ENCODE measurements at regions not wholly inside any gene's neighbourhood (a gene's known extent, or its start where the extent isn't known, plus 50 kb on each side); places are given as distances from the start of the nearest gene placed in this dataset.
"Not testable (repeated sequence)": the region's sequence is repeated elsewhere in the genome, so short reads cannot be mapped to it uniquely, and the experiment has no call there.

DNA sequence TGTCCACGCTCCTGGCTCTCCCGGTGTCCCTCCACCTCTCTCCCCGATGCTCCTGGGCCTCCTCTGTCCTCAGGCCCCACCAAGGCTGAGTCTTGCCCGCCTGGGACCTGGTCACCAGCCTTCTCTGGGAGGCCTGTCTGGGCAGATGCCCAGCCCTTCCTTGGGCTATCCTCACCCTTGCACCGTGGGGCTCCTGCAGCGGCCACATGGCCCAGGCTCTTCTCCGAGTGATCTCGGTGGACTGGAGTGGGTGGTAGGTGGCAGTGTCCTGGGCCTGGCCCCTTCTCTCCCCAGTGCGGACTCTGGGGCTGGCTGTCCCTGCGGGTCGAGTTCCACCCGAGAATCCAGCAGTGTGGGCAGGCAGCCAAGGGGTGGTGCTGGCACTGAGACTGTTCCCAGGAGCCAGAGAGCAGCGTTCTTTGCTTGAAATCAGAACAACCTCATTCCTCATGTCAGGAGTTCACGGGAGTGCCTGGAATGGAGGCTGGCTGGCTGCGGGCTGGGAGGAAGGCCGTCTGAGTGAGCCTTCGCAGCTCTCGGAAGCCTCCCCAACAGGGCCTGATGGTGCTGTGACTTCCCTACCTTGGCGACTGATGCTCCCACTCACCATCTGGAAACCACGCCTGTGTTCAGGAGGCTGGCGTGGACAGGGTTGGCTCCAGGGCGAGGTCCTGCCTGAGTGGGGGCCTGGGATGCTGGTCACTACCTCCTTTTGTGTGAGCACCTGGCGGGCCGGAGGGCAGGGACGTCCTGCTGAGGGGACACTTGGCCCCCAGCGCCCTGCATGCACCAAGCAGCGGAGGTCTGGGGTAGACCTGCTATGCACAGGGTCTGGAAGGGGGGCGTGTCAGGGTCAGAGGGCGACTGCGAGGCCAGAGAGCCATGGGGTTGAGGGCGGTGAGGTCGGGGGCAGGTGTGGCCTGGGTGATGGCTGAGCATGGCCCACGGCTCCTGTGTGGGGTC, 113.9 kb downstream of the TMEM121 start:
- not testable (repeated sequence) for H3K27me3 ChIP-seq (ENCODE audit: control insufficient read depth, insufficient read depth, low read length); H3K27ac ChIP-seq (ENCODE audit: low read length); DNase-seq; H3K36me3 ChIP-seq (ENCODE audit: control insufficient read depth, insufficient read depth, low read length); H3K4me3 ChIP-seq (ENCODE audit: low read length); H3K4me1 ChIP-seq (ENCODE audit: control insufficient read depth, insufficient read depth, low read length)
- H3K9me3 ChIP-seq (ENCODE audit: control insufficient read depth, low read depth, low read length), result peaks cover 25% of the 10 kb centered on the region
- WGBS (ENCODE audit: insufficient coverage, low lambda C conversion rate), result no CpG with 5 or more reads among the region's 33 CpGs

- Histone ChIP-seq H3K4me1 (ENCODE audit: control insufficient read depth, insufficient read depth, low read length) (no peaks in the 10 kb centered on the region), H3K9me3 (ENCODE audit: control insufficient read depth, low read depth, low read length) (peaks cover 20% of the 10 kb centered on the region), H3K27me3 (ENCODE audit: control insufficient read depth, insufficient read depth, low read length) (no peaks in the 10 kb centered on the region), H3K27ac (ENCODE audit: low read length) (no peak overlapping the region), H3K4me3 (ENCODE audit: low read length) (no peak overlapping the region), H3K36me3 (ENCODE audit: control insufficient read depth, insufficient read depth, low read length) (no peaks in the 10 kb centered on the region)
- WGBS (ENCODE audit: insufficient coverage, low lambda C conversion rate), result 86% methylated on average over 1 of the region's 17 CpGs
- no peak for DNase-seq
Measured at GRCh38 chr14:105641075-105641937, 114.9 kb downstream of the TMEM121 start.

DNA sequence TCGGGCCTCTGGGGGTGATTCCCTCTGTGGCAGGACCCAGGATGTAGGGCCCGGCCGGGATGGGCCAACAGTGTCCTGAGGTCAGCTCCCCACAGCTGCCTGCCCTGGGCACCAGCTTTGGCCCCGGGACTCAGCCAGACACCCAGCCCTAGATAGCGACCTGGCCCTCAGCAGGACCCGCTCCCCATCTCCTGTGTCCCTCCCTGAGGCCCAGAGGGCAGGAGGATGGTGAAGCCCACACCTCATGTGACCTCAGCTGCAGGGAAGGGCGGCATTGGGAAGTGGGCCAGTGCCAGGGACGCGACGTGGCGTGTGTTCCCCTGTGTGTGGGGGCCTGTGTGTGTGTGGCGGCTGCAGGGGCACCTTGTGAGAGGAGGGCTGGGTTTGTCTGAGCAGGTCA, 115.6 kb downstream of the TMEM121 start:
- DNase-seq; H3K36me3 ChIP-seq (ENCODE audit: control insufficient read depth, insufficient read depth, low read length); H3K27me3 ChIP-seq (ENCODE audit: control insufficient read depth, insufficient read depth, low read length); H3K4me1 ChIP-seq (ENCODE audit: control insufficient read depth, insufficient read depth, low read length); H3K27ac ChIP-seq (ENCODE audit: low read length); H3K4me3 ChIP-seq (ENCODE audit: low read length): not testable (repeated sequence)
- no CpG with 5 or more reads among the region's 12 CpGs for WGBS (ENCODE audit: insufficient coverage, low lambda C conversion rate)
- H3K9me3 ChIP-seq (ENCODE audit: control insufficient read depth, low read depth, low read length), result peaks cover 26% of the 10 kb centered on the region

GRCh38 chr14:105642486-105642885, 116.1 kb downstream of the TMEM121 start:
- not testable (repeated sequence) for H3K36me3 ChIP-seq (ENCODE audit: control insufficient read depth, insufficient read depth, low read length); DNase-seq; H3K4me3 ChIP-seq (ENCODE audit: low read length); H3K27ac ChIP-seq (ENCODE audit: low read length); H3K27me3 ChIP-seq (ENCODE audit: control insufficient read depth, insufficient read depth, low read length); H3K4me1 ChIP-seq (ENCODE audit: control insufficient read depth, insufficient read depth, low read length)
- no CpG with 5 or more reads among the region's 19 CpGs for WGBS (ENCODE audit: insufficient coverage, low lambda C conversion rate)
- H3K9me3 ChIP-seq (ENCODE audit: control insufficient read depth, low read depth, low read length), result peaks cover 25% of the 10 kb centered on the region

DNA sequence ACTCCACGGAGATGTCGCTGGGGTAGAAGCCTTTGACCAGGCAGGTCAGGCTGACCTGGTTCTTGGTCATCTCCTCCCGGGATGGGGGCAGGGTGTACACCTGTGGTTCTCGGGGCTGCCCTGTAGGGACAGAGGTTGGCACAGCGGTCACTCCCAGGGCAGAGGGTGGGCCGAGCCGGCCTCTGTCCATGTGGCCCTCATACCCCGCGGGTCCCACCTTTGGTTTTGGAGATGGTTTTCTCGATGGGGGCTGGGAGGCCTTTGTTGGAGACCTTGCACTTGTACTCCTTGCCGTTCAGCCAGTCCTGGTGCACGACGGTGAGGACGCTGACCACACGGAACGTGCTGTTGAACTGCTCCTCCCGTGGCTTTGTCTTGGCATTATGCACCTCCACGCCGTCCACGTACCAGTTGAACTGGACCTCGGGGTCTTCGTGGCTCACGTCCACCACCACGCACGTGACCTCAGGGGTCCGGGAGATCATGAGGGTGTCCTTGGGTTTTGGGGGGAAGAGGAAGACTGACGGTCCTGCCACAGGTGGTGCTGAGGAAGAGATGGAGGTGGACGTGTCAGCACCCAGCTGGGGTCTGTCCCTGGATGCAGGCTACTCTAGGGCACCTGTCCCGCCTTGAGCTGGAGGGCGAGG, 117.1 kb downstream of the TMEM121 start:
- not testable (repeated sequence) for H3K4me3 ChIP-seq (ENCODE audit: low read length); DNase-seq; H3K4me1 ChIP-seq (ENCODE audit: control insufficient read depth, insufficient read depth, low read length); H3K27ac ChIP-seq (ENCODE audit: low read length); H3K27me3 ChIP-seq (ENCODE audit: control insufficient read depth, insufficient read depth, low read length); H3K36me3 ChIP-seq (ENCODE audit: control insufficient read depth, insufficient read depth, low read length)
- peaks cover 32% of the 10 kb centered on the region for H3K9me3 ChIP-seq (ENCODE audit: control insufficient read depth, low read depth, low read length)
- WGBS (ENCODE audit: insufficient coverage, low lambda C conversion rate), result no CpG with 5 or more reads among the region's 30 CpGs

DNA sequence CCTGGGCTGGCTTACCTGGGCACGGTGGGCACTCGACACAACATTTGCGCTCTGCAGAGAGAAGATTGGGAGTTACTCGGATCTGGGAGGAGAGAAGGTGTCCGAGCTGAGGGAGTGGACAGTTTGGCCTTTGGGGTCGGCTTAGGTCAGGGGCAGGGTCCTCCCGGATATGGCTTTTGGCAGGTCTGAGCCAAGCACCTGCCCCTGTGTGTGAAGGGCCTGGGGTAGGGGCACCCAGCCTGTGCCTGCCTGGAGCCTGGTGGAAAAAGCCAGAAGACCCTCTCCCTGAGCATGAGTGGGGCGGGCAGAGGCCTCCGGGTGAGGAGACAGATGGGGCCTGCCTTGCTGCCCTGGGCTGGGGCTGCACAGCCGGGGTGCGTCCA, 117.7 kb downstream of the TMEM121 start:
- WGBS (ENCODE audit: insufficient coverage, low lambda C conversion rate), result no CpG with 5 or more reads among the region's 11 CpGs
- not testable (repeated sequence) for H3K4me1 ChIP-seq (ENCODE audit: control insufficient read depth, insufficient read depth, low read length); H3K27ac ChIP-seq (ENCODE audit: low read length); H3K36me3 ChIP-seq (ENCODE audit: control insufficient read depth, insufficient read depth, low read length); DNase-seq; H3K27me3 ChIP-seq (ENCODE audit: control insufficient read depth, insufficient read depth, low read length); H3K4me3 ChIP-seq (ENCODE audit: low read length)
- H3K9me3 ChIP-seq (ENCODE audit: control insufficient read depth, low read depth, low read length), result peaks cover 32% of the 10 kb centered on the region

GRCh38 chr14:105644457-105644856, 118.1 kb downstream of the TMEM121 start:
- H3K36me3 ChIP-seq (ENCODE audit: control insufficient read depth, insufficient read depth, low read length), result not testable (repeated sequence)

DNA sequence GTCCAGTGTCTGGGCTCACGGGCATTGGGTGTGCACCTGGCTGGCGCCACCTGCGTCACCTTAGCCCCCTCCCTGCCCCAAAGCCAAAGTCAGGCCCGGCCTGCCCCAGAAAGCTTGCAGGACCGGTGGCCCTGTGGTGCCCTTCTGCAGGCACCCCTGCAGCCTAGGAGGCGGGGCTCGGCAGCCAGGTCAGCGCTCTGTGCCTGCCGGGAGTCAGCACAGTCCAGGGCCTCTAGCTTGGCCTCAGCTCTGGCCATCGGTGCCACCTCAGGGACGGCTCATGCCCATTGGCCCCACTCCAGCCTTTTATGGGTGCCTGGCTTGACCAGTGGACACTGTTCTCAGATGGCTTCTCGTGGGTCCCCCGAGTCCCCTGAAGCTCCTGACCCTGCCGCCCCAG, 118.5 kb downstream of the TMEM121 start:
- not testable (repeated sequence) for DNase-seq; H3K4me3 ChIP-seq (ENCODE audit: low read length); H3K27ac ChIP-seq (ENCODE audit: low read length); H3K36me3 ChIP-seq (ENCODE audit: control insufficient read depth, insufficient read depth, low read length); H3K27me3 ChIP-seq (ENCODE audit: control insufficient read depth, insufficient read depth, low read length); H3K4me1 ChIP-seq (ENCODE audit: control insufficient read depth, insufficient read depth, low read length)
- no CpG with 5 or more reads among the region's 14 CpGs for WGBS (ENCODE audit: insufficient coverage, low lambda C conversion rate)
- peaks cover 32% of the 10 kb centered on the region for H3K9me3 ChIP-seq (ENCODE audit: control insufficient read depth, low read depth, low read length)

More at GRCh38 chr14:105644457-105644856, 118.1 kb downstream of the TMEM121 start:
- not testable (repeated sequence) for DNase-seq; H3K4me1 ChIP-seq (ENCODE audit: control insufficient read depth, insufficient read depth, low read length); H3K27me3 ChIP-seq (ENCODE audit: control insufficient read depth, insufficient read depth, low read length); H3K4me3 ChIP-seq (ENCODE audit: low read length); H3K27ac ChIP-seq (ENCODE audit: low read length)
- H3K9me3 ChIP-seq (ENCODE audit: control insufficient read depth, low read depth, low read length), result peaks cover 32% of the 10 kb centered on the region
- no CpG with 5 or more reads among the region's 19 CpGs for WGBS (ENCODE audit: insufficient coverage, low lambda C conversion rate)

GRCh38 chr14:105645389-105645788, 119.0 kb downstream of the TMEM121 start:
- H3K27me3 ChIP-seq (ENCODE audit: control insufficient read depth, insufficient read depth, low read length); H3K4me3 ChIP-seq (ENCODE audit: low read length); H3K36me3 ChIP-seq (ENCODE audit: control insufficient read depth, insufficient read depth, low read length): not testable (repeated sequence)

GRCh38 chr14:105646175-105646574, 119.8 kb downstream of the TMEM121 start:
- Histone ChIP-seq H3K27ac (ENCODE audit: low read length) (no peak overlapping the region), H3K9me3 (ENCODE audit: control insufficient read depth, low read depth, low read length) (peaks cover 25% of the 10 kb centered on the region), H3K27me3 (ENCODE audit: control insufficient read depth, insufficient read depth, low read length) (no peaks in the 10 kb centered on the region), H3K4me1 (ENCODE audit: control insufficient read depth, insufficient read depth, low read length) (no peaks in the 10 kb centered on the region), H3K36me3 (ENCODE audit: control insufficient read depth, insufficient read depth, low read length) (no peaks in the 10 kb centered on the region), H3K4me3 (ENCODE audit: low read length) (no peak overlapping the region)
- no CpG with 5 or more reads among the region's 5 CpGs for WGBS (ENCODE audit: insufficient coverage, low lambda C conversion rate)
- no peak for DNase-seq

More at GRCh38 chr14:105645389-105645788, 119.0 kb downstream of the TMEM121 start:
- no CpG with 5 or more reads among the region's 6 CpGs for WGBS (ENCODE audit: insufficient coverage, low lambda C conversion rate)
- not testable (repeated sequence) for H3K27ac ChIP-seq (ENCODE audit: low read length); DNase-seq; H3K4me1 ChIP-seq (ENCODE audit: control insufficient read depth, insufficient read depth, low read length)
- H3K9me3 ChIP-seq (ENCODE audit: control insufficient read depth, low read depth, low read length), result peaks cover 30% of the 10 kb centered on the region

All from large intestine (tissue), 3 donors.